GM12878 (cell line): ENCODE measurements at regions not wholly inside any gene's neighbourhood (a gene's known extent, or its start where the extent isn't known, plus 50 kb on each side); places are given as distances from the start of the nearest gene placed in this dataset.

Experiments used
- CEBPB ChIP-seq, 2 experiments: fragments of 150-350 bp in 1 of 2; IDR thresholded peaks; 2 replicates each; pipeline ENCODE4 v1.6.1; 2012 to 2014; ENCODE audit warnings: low read depth in 2 of 2, low read length in 2 of 2, borderline replicate concordance in 1 of 2, inconsistent platforms in 1 of 2
- MYC ChIP-seq: IDR thresholded peaks from 2 replicates; pipeline ENCODE4 v1.6.1; 2011; ENCODE audit warnings: mild to moderate bottlenecking, low read length, moderate library complexity, inconsistent platforms; ENCODE audit not compliant: insufficient read depth, insufficient replicate concordance, insufficient read length, severe bottlenecking
- TF ChIP-seq, protein P1 (sequence below): IDR thresholded peaks from 2 replicates; pipeline ENCODE4 v1.6.1; 2012; ENCODE audit warnings: low read depth, low read length, improper control_type of control experiment
- TF ChIP-seq, protein P2 (sequence below): fragments of 450-650 bp; conservative IDR thresholded peaks from 2 replicates; pipeline ENCODE4 v1.6.1; 2017; ENCODE audit warnings: mild to moderate bottlenecking, moderate library complexity
- TF ChIP-seq, protein P3 (sequence below): fragments of 450-650 bp; IDR thresholded peaks from 2 replicates; pipeline ENCODE4 v1.6.1; 2017; ENCODE audit warnings: low read depth, mild to moderate bottlenecking, moderate library complexity

DNA sequence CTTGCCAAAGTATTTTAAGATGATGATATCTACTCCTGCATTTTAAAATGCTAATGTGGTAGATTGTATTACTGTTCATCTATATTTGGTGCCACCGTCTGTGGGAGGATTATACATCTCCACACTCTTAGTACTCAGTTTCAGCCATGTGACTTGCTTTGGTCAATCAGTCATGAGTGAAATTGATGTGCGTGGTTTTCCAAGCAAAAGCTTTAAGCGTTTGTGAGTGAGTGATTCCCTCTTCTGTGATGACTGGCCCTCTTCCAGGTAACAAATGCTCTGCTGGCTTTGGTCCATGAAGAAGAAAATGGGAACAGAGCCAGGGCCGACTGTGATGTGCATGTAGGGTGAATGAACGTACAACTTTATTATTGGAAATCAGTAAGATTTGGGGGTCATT, 330.4 kb downstream of the LPIN1 start:
- TF ChIP-seq, protein P1, sequence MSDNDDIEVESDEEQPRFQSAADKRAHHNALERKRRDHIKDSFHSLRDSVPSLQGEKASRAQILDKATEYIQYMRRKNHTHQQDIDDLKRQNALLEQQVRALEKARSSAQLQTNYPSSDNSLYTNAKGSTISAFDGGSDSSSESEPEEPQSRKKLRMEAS = no peak
- TF ChIP-seq CEBPB (IDR thresholded peaks at IDR 0.05; ENCODE audit: borderline replicate concordance in 1 of 2, low read depth in 2 of 2, low read length in 2 of 2) (no peak), MYC (no peak)
- TF ChIP-seq, protein P2, sequence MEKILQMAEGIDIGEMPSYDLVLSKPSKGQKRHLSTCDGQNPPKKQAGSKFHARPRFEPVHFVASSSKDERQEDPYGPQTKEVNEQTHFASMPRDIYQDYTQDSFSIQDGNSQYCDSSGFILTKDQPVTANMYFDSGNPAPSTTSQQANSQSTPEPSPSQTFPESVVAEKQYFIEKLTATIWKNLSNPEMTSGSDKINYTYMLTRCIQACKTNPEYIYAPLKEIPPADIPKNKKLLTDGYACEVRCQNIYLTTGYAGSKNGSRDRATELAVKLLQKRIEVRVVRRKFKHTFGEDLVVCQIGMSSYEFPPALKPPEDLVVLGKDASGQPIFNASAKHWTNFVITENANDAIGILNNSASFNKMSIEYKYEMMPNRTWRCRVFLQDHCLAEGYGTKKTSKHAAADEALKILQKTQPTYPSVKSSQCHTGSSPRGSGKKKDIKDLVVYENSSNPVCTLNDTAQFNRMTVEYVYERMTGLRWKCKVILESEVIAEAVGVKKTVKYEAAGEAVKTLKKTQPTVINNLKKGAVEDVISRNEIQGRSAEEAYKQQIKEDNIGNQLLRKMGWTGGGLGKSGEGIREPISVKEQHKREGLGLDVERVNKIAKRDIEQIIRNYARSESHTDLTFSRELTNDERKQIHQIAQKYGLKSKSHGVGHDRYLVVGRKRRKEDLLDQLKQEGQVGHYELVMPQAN = no peak
- TF ChIP-seq, protein P3, sequence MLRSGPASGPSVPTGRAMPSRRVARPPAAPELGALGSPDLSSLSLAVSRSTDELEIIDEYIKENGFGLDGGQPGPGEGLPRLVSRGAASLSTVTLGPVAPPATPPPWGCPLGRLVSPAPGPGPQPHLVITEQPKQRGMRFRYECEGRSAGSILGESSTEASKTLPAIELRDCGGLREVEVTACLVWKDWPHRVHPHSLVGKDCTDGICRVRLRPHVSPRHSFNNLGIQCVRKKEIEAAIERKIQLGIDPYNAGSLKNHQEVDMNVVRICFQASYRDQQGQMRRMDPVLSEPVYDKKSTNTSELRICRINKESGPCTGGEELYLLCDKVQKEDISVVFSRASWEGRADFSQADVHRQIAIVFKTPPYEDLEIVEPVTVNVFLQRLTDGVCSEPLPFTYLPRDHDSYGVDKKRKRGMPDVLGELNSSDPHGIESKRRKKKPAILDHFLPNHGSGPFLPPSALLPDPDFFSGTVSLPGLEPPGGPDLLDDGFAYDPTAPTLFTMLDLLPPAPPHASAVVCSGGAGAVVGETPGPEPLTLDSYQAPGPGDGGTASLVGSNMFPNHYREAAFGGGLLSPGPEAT = no peak
